ENCODE measurements at regions not wholly inside any gene's neighbourhood (a gene's known extent, or its start where the extent isn't known, plus 50 kb on each side); places are given as distances from the start of the nearest gene placed in this dataset.

DNA sequence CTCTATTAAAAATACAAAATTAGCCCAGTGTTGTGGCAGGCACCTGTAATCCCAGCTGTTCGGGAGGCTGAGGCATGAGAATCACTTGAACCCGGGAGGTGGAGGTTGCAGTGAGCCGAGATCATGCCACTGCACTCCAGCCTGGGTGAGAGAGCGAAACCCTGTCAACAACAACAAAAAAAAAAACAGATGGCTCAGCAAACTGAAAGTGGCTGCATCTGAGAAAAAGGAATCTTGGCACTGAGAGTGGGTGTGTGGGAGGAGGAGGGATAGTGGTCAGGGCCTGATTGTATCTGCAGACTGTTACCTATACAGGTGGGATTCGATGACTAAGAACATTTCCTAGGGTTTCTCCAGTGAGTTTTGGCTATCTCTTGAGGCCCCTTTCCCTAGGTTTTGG lies 122.2 kb upstream of the BARHL2 start:
- no peak overlapping the region for H3K4me3 ChIP-seq (ENCODE audit: low read length in 2 of 2)
- H3K27me3 ChIP-seq (ENCODE audit: control insufficient read depth in 1 of 2, insufficient read depth in 2 of 2, low read length in 2 of 2) = peaks cover 61 to 70% of the 10 kb centered on the region in 2 donors
- H3K9ac ChIP-seq (ENCODE audit: low read length in 2 of 2) = no peak overlapping the region
- H3K36me3 ChIP-seq (ENCODE audit: control insufficient read depth in 2 of 2, insufficient read depth in 2 of 2, low read length in 2 of 2) = no peaks in the 10 kb centered on the region
- peaks cover 15% of the 10 kb centered on the region for H3K4me1 ChIP-seq (ENCODE audit: control insufficient read depth, insufficient read depth, low read length)
- no peak overlapping the region for H3K27ac ChIP-seq (ENCODE audit: low read length)
- no peaks in the 10 kb centered on the region for H3K9me3 ChIP-seq (ENCODE audit: control insufficient read depth in 2 of 2, low read length in 2 of 2)

DNA sequence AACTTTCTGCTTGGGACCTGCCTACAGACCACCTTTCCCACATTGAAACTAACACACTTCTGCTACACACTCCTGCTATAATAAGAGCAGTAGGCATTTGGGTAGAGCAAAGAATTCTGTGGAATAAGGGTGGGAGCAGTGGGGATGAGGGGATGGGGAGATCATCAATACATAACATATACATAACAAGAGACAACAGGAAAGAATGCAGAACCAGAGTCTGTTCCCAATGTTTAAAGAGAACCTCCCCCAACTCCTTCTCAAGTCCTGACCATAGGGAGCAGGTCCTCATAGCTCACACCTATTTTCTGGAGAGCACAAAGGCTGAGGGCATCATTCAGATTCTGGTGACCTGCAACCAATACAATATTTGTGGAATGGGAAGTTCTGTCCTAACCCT lies 121.6 kb upstream of the BARHL2 start:
- H3K27me3 ChIP-seq (ENCODE audit: control insufficient read depth in 1 of 2, insufficient read depth in 2 of 2, low read length in 2 of 2) = peaks cover 67 to 76% of the 10 kb centered on the region in 2 donors
- no peak overlapping the region for H3K4me3 ChIP-seq (ENCODE audit: low read length in 2 of 2)
- H3K9me3 ChIP-seq (ENCODE audit: control insufficient read depth in 2 of 2, low read length in 2 of 2) = no peaks in the 10 kb centered on the region
- H3K9ac ChIP-seq (ENCODE audit: low read length in 2 of 2) = no peak overlapping the region
- no peaks in the 10 kb centered on the region for H3K36me3 ChIP-seq (ENCODE audit: control insufficient read depth in 2 of 2, insufficient read depth in 2 of 2, low read length in 2 of 2)
- peaks cover 15% of the 10 kb centered on the region for H3K4me1 ChIP-seq (ENCODE audit: control insufficient read depth, insufficient read depth, low read length)
- H3K27ac ChIP-seq (ENCODE audit: low read length) = no peak overlapping the region

- H3K36me3 ChIP-seq (ENCODE audit: control insufficient read depth in 2 of 2, insufficient read depth in 2 of 2, low read length in 2 of 2) = no peaks in the 10 kb centered on the region
- no peak overlapping the region for H3K4me3 ChIP-seq (ENCODE audit: low read length in 2 of 2)
- peaks cover 77 to 89% of the 10 kb centered on the region in 2 donors for H3K27me3 ChIP-seq (ENCODE audit: control insufficient read depth in 1 of 2, insufficient read depth in 2 of 2, low read length in 2 of 2)
- H3K27ac ChIP-seq (ENCODE audit: low read length) = no peak overlapping the region
- no peak overlapping the region for H3K9ac ChIP-seq (ENCODE audit: low read length in 2 of 2)
- peaks cover 15% of the 10 kb centered on the region for H3K4me1 ChIP-seq (ENCODE audit: control insufficient read depth, insufficient read depth, low read length)
- H3K9me3 ChIP-seq (ENCODE audit: control insufficient read depth in 2 of 2, low read length in 2 of 2) = no peaks in the 10 kb centered on the region
These were observed 120.3 kb upstream of the BARHL2 start for GRCh38 chr1:90837420-90837819.

DNA sequence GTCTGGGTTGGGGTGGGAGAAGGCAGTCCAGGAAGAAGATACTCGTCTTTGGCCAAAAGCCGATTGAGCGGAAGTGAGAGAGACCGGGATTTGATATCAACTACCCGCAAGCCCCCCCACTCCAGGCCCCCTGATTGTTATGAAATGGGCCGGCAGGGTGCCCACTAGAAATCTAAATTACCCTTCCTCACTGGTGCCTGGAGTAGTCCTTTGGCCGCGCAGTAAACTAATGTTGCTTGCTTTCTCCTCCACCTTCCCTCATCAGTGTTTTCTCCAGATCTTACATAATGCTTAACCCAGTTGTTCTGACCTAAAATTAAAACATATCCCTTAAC lies 119.2 kb upstream of the BARHL2 start:
- no peaks in the 10 kb centered on the region for H3K36me3 ChIP-seq (ENCODE audit: control insufficient read depth in 2 of 2, insufficient read depth in 2 of 2, low read length in 2 of 2)
- H3K27me3 ChIP-seq (ENCODE audit: control insufficient read depth in 1 of 2, insufficient read depth in 2 of 2, low read length in 2 of 2) = peaks cover 76 to 89% of the 10 kb centered on the region in 2 donors
- no peak overlapping the region for H3K27ac ChIP-seq (ENCODE audit: low read length)
- no peak overlapping the region for H3K9ac ChIP-seq (ENCODE audit: low read length in 2 of 2)
- H3K4me3 ChIP-seq (ENCODE audit: low read length in 2 of 2) = peak overlapping the region; percentile 45 to 68
- H3K4me1 ChIP-seq (ENCODE audit: control insufficient read depth, insufficient read depth, low read length) = peaks cover 15% of the 10 kb centered on the region
- H3K9me3 ChIP-seq (ENCODE audit: control insufficient read depth in 2 of 2, low read length in 2 of 2) = no peaks in the 10 kb centered on the region

DNA sequence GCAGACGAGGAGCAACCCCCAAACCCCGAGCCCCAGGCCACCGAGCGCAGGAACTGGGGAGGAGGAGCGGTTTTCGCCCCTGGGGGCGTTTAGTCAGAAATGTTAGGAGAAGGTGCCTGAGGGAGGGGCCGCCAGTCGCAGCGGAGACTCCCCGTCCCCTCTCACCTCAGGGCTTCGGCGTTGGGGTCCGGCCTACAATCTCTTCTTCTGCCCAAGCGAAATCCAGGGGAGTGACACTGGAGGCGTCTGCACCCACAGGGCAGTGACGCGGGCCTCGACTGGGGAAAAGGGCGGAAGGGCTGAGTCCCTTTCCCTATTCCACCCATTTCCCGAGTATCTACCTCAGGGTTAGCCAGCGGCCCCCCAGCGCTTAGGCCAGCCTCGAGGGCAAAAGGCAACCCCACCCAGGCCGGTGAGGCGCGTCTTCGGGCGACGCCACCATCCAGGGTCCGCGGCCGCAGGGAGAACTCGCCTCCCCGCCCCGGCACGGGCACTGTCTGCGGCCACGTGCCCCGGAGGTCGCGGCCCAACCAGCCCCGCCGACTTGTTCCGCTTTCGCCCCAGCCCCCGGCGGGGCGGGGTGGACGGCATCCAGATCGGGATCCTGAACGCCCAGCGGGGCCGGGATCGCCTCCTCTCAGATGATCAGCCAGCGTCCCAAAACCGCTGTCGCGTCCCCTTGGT lies 118.7 kb upstream of the BARHL2 start:
- peak overlapping the region; percentile 45 to 68 for H3K4me3 ChIP-seq (ENCODE audit: low read length in 2 of 2)
- no peak overlapping the region for H3K9ac ChIP-seq (ENCODE audit: low read length in 2 of 2)
- peaks cover 75 to 84% of the 10 kb centered on the region in 2 donors for H3K27me3 ChIP-seq (ENCODE audit: control insufficient read depth in 1 of 2, insufficient read depth in 2 of 2, low read length in 2 of 2)
- H3K27ac ChIP-seq (ENCODE audit: low read length) = no peak overlapping the region
- H3K9me3 ChIP-seq (ENCODE audit: control insufficient read depth in 2 of 2, low read length in 2 of 2) = no peaks in the 10 kb centered on the region
- H3K4me1 ChIP-seq (ENCODE audit: control insufficient read depth, insufficient read depth, low read length) = peaks cover 15% of the 10 kb centered on the region
- no peaks in the 10 kb centered on the region for H3K36me3 ChIP-seq (ENCODE audit: control insufficient read depth in 2 of 2, insufficient read depth in 2 of 2, low read length in 2 of 2)

DNA sequence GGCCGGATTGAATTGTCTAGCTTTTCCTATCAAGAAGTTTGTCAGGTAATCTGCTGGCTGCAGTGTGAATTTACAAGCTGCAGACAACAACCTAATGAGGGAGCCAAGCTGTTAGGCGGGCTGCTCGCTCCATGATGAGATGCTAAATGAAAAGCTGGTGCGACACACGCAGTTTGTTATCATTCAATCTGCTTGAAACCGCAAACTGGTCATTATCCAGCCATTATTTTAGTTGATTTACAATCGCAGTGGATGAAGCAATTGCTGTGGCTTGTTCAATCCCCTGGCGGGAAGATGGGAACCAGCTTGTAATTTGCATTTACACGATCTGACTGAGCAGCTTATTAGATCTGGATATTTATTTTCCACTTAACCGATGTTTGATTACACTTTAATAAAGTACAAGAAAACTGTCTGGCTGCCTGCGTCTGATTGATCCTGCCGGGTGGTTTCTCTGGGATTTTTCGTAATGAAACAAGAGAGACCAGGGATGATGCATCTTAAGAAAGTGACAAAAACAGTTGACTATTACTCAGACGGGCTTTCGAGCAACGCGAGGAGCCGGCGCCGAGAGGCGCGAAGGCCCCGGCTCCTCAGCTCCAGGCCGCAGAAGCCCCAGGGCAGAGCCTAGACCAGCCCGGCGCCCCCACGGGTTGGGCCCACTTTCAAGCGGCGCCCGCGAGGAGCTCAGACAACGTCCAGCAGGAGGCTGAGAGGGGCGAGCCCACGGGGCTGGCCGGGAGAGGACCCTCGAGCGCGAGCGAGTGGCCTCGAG lies 118.0 kb upstream of the BARHL2 start:
- Histone ChIP-seq H3K9me3 (ENCODE audit: control insufficient read depth in 2 of 2, low read length in 2 of 2) (no peaks in the 10 kb centered on the region), H3K4me3 (ENCODE audit: low read length in 2 of 2) (peak overlapping the region in 1 of 2 donors; percentile 68), H3K36me3 (ENCODE audit: control insufficient read depth in 2 of 2, insufficient read depth in 2 of 2, low read length in 2 of 2) (no peaks in the 10 kb centered on the region), H3K4me1 (ENCODE audit: control insufficient read depth, insufficient read depth, low read length) (peaks cover 15% of the 10 kb centered on the region), H3K27me3 (ENCODE audit: control insufficient read depth in 1 of 2, insufficient read depth in 2 of 2, low read length in 2 of 2) (peaks cover 71 to 77% of the 10 kb centered on the region in 2 donors), H3K27ac (ENCODE audit: low read length) (no peak overlapping the region), H3K9ac (ENCODE audit: low read length in 2 of 2) (no peak overlapping the region)

DNA sequence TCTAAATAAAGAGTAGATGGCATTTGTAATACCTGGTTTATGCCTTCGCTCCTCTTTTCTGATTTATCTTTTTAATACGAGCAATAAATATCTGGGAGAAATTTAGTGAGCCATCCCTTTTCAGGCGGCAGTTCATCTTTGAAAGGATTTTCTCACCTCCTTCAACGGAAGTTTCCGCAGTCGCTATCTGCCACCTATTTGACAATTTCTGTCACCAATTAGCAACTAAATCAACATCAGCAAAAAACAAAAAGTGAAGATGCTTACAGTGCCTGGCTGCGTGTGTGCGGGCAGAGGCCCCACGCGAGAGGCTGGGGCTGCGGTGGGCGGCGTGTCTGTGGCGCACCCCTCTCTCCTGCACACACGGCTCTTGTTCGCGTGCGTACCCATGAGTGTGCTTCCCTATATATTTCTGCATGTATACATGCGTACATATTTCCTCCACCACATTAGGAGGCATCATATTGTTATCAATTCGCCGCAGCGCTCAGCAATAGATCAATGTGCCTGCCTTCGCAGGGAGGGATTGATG lies 117.3 kb upstream of the BARHL2 start:
- no peaks in the 10 kb centered on the region for H3K9me3 ChIP-seq (ENCODE audit: control insufficient read depth in 2 of 2, low read length in 2 of 2)
- H3K4me1 ChIP-seq (ENCODE audit: control insufficient read depth, insufficient read depth, low read length) = peaks cover 15% of the 10 kb centered on the region
- no peak overlapping the region for H3K4me3 ChIP-seq (ENCODE audit: low read length in 2 of 2)
- no peaks in the 10 kb centered on the region for H3K36me3 ChIP-seq (ENCODE audit: control insufficient read depth in 2 of 2, insufficient read depth in 2 of 2, low read length in 2 of 2)
- H3K27ac ChIP-seq (ENCODE audit: low read length) = no peak overlapping the region
- no peak overlapping the region for H3K9ac ChIP-seq (ENCODE audit: low read length in 2 of 2)
- peaks cover 67 to 71% of the 10 kb centered on the region in 2 donors for H3K27me3 ChIP-seq (ENCODE audit: control insufficient read depth in 1 of 2, insufficient read depth in 2 of 2, low read length in 2 of 2)

DNA sequence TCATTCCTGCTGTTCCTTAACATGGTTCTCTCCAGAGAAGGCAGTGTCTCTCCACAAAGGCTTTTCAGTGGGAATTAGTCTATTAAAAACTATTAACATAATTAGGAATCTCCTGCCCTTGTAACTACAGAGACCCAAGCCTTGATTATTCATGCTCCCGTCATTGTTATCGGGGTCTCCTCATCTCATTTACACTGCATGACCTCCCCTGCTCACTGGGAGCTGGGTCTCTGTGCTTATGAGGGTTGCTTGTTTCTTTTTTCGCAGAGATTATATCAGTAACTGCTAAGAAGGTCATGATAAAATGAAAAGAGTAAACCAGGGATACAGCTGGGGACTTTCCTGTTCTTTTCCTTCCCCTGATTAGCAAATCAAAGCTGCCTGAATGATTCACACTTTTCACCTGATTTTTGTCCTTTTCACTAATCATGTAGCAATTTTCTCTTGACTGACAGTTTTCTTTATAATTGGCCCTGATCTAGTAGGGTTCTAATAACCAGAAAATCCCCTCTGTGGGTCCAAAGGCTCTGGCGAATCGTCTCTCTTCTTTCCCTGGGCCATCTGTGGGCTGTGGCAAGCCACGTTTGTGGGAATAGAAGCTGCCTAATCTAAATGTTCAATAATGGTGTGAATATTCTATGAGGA lies 116.5 kb upstream of the BARHL2 start:
- H3K9me3 ChIP-seq (ENCODE audit: control insufficient read depth in 2 of 2, low read length in 2 of 2) = no peaks in the 10 kb centered on the region
- peaks cover 15% of the 10 kb centered on the region for H3K4me1 ChIP-seq (ENCODE audit: control insufficient read depth, insufficient read depth, low read length)
- H3K27me3 ChIP-seq (ENCODE audit: control insufficient read depth in 1 of 2, insufficient read depth in 2 of 2, low read length in 2 of 2) = peaks cover 59 to 63% of the 10 kb centered on the region in 2 donors
- H3K4me3 ChIP-seq (ENCODE audit: low read length in 2 of 2) = no peak overlapping the region
- H3K27ac ChIP-seq (ENCODE audit: low read length) = no peak overlapping the region
- no peak overlapping the region for H3K9ac ChIP-seq (ENCODE audit: low read length in 2 of 2)
- no peaks in the 10 kb centered on the region for H3K36me3 ChIP-seq (ENCODE audit: control insufficient read depth in 2 of 2, insufficient read depth in 2 of 2, low read length in 2 of 2)

DNA sequence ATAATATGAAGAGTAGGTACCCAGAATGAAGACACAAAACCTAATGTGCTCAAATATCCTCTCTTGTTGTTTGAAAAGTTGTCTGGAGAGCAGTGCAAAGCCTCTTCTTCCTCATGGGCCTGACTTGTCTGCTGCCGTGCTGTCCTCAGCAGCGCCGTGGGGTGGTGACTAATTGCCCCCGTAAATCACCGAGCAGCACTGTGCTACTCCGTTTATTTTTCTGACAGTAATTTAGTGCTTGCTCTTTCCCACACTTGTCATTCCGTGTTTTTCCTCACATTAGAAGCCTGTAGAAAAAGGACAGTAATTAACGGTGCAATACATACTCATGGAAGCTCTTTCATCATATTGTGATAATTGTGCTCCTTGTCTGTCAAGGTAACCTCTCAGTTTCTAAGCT lies 114.8 kb upstream of the BARHL2 start:
- no peak overlapping the region for H3K9ac ChIP-seq (ENCODE audit: low read length in 2 of 2)
- H3K27ac ChIP-seq (ENCODE audit: low read length) = no peak overlapping the region
- H3K4me3 ChIP-seq (ENCODE audit: low read length in 2 of 2) = no peak overlapping the region
- H3K36me3 ChIP-seq (ENCODE audit: control insufficient read depth in 2 of 2, insufficient read depth in 2 of 2, low read length in 2 of 2) = no peaks in the 10 kb centered on the region
- H3K9me3 ChIP-seq (ENCODE audit: control insufficient read depth in 2 of 2, low read length in 2 of 2) = no peaks in the 10 kb centered on the region
- H3K4me1 ChIP-seq (ENCODE audit: control insufficient read depth, insufficient read depth, low read length) = peaks cover 15% of the 10 kb centered on the region
- H3K27me3 ChIP-seq (ENCODE audit: control insufficient read depth in 1 of 2, insufficient read depth in 2 of 2, low read length in 2 of 2) = peaks cover 49 to 51% of the 10 kb centered on the region in 2 donors

GRCh38 chr1:90826834-90827233 lies 109.7 kb upstream of the BARHL2 start:
- no peak overlapping the region for H3K4me3 ChIP-seq (ENCODE audit: low read length in 2 of 2)
- H3K36me3 ChIP-seq (ENCODE audit: control insufficient read depth in 2 of 2, insufficient read depth in 2 of 2, low read length in 2 of 2) = no peaks in the 10 kb centered on the region
- no peaks in the 10 kb centered on the region for H3K9me3 ChIP-seq (ENCODE audit: control insufficient read depth in 2 of 2, low read length in 2 of 2)
- no peak overlapping the region for H3K9ac ChIP-seq (ENCODE audit: low read length in 2 of 2)
- H3K27ac ChIP-seq (ENCODE audit: low read length) = no peak overlapping the region
- H3K4me1 ChIP-seq (ENCODE audit: control insufficient read depth, insufficient read depth, low read length) = no peaks in the 10 kb centered on the region
- peaks cover under 1 to 7% of the 10 kb centered on the region in 2 donors for H3K27me3 ChIP-seq (ENCODE audit: control insufficient read depth in 1 of 2, insufficient read depth in 2 of 2, low read length in 2 of 2)

Measured in stomach smooth muscle (tissue), 2 donors.